HG02938 (cell line): ENCODE measurements at regions not wholly inside any gene's neighbourhood (a gene's known extent, or its start where the extent isn't known, plus 50 kb on each side); places are given as distances from the start of the nearest gene placed in this dataset.
A peak's percentile ranks its signal among the peaks of the same experiment; 100 is the strongest.

Experiments
- ATAC-seq: cut with Tn5 transposase; IDR thresholded peaks from one replicate; pipeline ENCODE4 v1.9.1; 2021; ENCODE audit warnings: mild to moderate bottlenecking, moderate library complexity; ENCODE audit not compliant: unreplicated experiment

GRCh38 chr2:196248467-196249094, 77.2 kb upstream of the STK17B start:
- no peak for ATAC-seq

- ATAC-seq: no peak
Observed at GRCh38 chr2:196249171-196249570, 77.8 kb upstream of the STK17B start.

- peak; percentile 67 for ATAC-seq
Observed at GRCh38 chr2:196249860-196250259, 78.5 kb upstream of the STK17B start.

GRCh38 chr2:196251132-196251531, 79.8 kb upstream of the STK17B start:
- ATAC-seq: no peak

- ATAC-seq: no peak
Observed at GRCh38 chr2:196252408-196253115, 81.2 kb upstream of the STK17B start.

GRCh38 chr2:196253116-196253480, 81.7 kb upstream of the STK17B start:
- ATAC-seq: no peak

- no peak for ATAC-seq
Observed at GRCh38 chr2:196256585-196256984, 85.2 kb upstream of the STK17B start.

- ATAC-seq: no peak
Observed at GRCh38 chr2:196257086-196257485, 85.7 kb upstream of the STK17B start.

- ATAC-seq: no peak
Observed at GRCh38 chr2:196258407-196258806, 87.0 kb upstream of the STK17B start.

GRCh38 chr2:196259507-196260481, 88.4 kb upstream of the STK17B start:
- no peak for ATAC-seq

GRCh38 chr2:196260546-196260945, 89.2 kb upstream of the STK17B start:
- ATAC-seq: no peak

- no peak for ATAC-seq
Observed at GRCh38 chr2:196262606-196263005, 91.2 kb upstream of the STK17B start.

GRCh38 chr2:196263181-196263747, 91.9 kb upstream of the STK17B start:
- peak; percentile 97 for ATAC-seq

GRCh38 chr2:196266351-196266750, 95.0 kb upstream of the STK17B start:
- no peak for ATAC-seq

GRCh38 chr2:196266855-196267254, 95.5 kb upstream of the STK17B start:
- no peak for ATAC-seq

GRCh38 chr2:196268025-196268424, 96.6 kb upstream of the STK17B start:
- ATAC-seq: no peak

- peak; percentile 61 for ATAC-seq
Observed at GRCh38 chr2:196268538-196269338, 97.4 kb upstream of the STK17B start.

GRCh38 chr2:196271795-196272194, 100.4 kb upstream of the STK17B start:
- no peak for ATAC-seq

GRCh38 chr2:196274387-196274809, 103.0 kb upstream of the STK17B start:
- ATAC-seq: no peak

- peak; percentile 28 for ATAC-seq
Observed at GRCh38 chr2:196275646-196276352, 104.4 kb upstream of the STK17B start.
